GM18861 (cell line): ENCODE measurements at regions not wholly inside any gene's neighbourhood (a gene's known extent, or its start where the extent isn't known, plus 50 kb on each side); places are given as distances from the start of the nearest gene placed in this dataset.

Experiments used
- ATAC-seq: cut with Tn5 transposase; IDR thresholded peaks from one replicate; pipeline ENCODE4 v1.9.1; 2021; ENCODE audit not compliant: unreplicated experiment

DNA sequence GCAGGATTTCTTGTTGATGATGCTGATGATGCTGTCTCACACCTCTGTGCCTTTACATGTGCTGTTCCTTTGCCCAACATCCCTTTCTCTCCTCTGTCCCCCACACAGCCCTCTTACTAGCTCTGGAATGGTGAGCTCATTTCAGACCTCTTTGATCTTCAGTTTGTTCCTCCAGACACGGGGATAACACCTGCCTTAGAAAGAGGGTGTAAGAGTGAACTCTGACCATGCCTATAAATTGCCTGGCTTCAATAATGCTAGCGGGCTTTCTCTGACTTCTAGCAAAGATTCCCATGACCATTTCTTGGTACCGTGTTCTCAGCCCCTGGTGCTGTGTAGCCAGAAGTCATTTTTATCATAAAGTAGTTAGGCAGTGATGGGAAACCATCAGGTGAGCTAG is 55.9 kb upstream of the DRD2 start:
- no peak for ATAC-seq

DNA sequence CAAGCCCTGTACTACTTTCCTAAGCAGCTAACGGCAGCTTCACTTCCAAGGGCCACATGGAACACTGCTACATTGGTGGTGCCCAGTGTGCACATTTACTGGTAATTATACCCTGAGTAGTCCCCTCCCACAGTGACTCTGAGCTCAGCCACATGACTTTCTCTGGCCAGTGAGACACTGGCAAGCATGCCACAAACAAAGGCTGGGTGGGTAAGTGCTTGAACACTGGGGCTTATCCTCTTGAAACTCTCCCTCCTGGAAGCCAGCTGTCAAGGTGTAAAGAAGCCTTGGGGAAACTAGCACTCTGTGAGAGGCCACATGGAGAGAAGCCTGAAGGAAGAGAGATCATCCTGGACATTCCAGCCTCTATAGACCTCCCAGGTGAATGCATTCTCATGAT is 54.4 kb upstream of the DRD2 start:
- ATAC-seq = no peak

DNA sequence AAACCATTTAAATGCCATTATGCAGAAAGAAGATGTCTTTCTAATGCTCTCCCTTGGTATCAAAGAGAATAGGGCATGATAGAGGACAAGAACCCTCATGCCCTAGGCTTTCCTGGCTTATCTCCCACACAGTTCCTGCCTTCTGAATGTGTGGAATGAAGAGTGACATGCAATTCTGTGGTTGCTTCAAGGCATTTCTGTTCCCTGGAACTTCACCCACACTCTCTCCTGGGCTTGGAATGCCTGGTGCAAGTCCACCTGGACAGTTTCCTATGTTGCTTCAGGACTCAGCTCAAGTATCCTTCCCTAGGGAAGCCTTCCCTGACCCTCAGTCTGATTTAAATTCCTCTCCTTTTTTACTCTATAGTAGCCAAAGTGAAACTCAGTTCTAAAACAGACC is 53.8 kb upstream of the DRD2 start:
- ATAC-seq = no peak

DNA sequence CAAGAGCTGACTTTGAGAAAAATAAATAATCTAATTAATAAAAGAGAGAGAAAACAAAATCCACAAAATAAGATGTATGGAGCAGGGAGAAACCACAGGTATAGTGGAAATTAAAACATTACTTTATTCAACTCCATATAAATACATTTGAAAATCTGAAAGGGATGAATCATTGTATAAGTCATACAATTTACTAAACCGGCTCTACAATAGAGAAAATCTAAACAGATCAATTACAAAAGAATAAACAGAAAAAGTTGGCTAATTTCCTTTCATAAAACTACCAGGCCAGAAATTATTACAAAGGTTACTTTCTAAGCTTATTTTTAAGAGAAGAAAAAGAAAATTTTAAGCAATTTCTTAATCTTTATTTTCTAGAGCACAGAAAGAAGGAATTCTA is 51.3 kb upstream of the DRD2 start:
- no peak for ATAC-seq
